Esophagus squamous epithelium (tissue), 5 donors: ENCODE measurements at regions not wholly inside any gene's neighbourhood (a gene's known extent, or its start where the extent isn't known, plus 50 kb on each side); places are given as distances from the start of the nearest gene placed in this dataset.

Source experiments
- DNase-seq: peaks from one replicate; lab custom pipeline; 2025; lab: John Stamatoyannopoulos, UW
- H3K27ac ChIP-seq, 4 donors: fragments of 200-600 bp; sonication (generic); one replicate each; pipeline ENCODE4 v1.5.1; 2016 to 2019; ENCODE audit warnings: mild to moderate bottlenecking in 1 of 4
- H3K27me3 ChIP-seq, 4 donors: fragments of 200-600 bp; sonication (generic); 1 replicate in 3 of 4; 2 replicates in 1 of 4; pipeline versions ENCODE4 v1.5.1 to v1.6.0; 2017 to 2021; ENCODE audit warnings: antibody characterized with exemption in 1 of 4
- H3K36me3 ChIP-seq, 3 donors: fragments of 200-600 bp; sonication (generic); one replicate each; pipeline ENCODE4 v1.5.1; 2016 to 2019
- H3K4me1 ChIP-seq, 3 donors: fragments of 200-600 bp; sonication (generic); one replicate each; pipeline ENCODE4 v1.5.1; 2017 to 2019
- H3K4me3 ChIP-seq, 4 donors: fragments of 200-600 bp; sonication (generic); 1 replicate in 3 of 4; 2 replicates in 1 of 4; pipeline ENCODE4 v1.5.1; 2016 to 2019; ENCODE audit warnings: mild to moderate bottlenecking in 2 of 4, moderate library complexity in 1 of 4
- H3K9me3 ChIP-seq, 3 donors: fragments of 200-600 bp; sonication (generic); one replicate each; pipeline ENCODE4 v1.5.1; 2016 to 2019
- CTCF ChIP-seq, 6 experiments: fragments of 450-650 bp in 4 of 6; fragments of 200-600 bp in 2 of 6; sonication (generic) in 2 of 6; IDR thresholded peaks; one replicate each; pipeline ENCODE4 v1.5.1; 2016 to 2019; ENCODE audit warnings: antibody characterized with exemption in 6 of 6, mild to moderate bottlenecking in 4 of 6, moderate library complexity in 4 of 6
- POLR2A ChIP-seq, 4 donors: fragments of 450-650 bp; IDR thresholded peaks; one replicate each; pipeline ENCODE4 v1.6.1; 2017; ENCODE audit warnings: antibody characterized with exemption in 4 of 4, mild to moderate bottlenecking in 4 of 4, moderate library complexity in 3 of 4
- WGBS, 2 donors: methylation state at CpG; one replicate each; pipeline ENCODE4 v1.1.5; 2018; 5-methylcytosine and 5-hydroxymethylcytosine counted together
- intact Hi-C: fragments of 100-400 bp; cut with DNase I; formaldehyde crosslinking; loops from one replicate; pipeline ENCODE4 v1.15.0; 2022
- donor health status: DM: yes; HTN: yes; CAD: no.

GRCh38 chr10:131646551-131647525, 254.0 kb upstream of the PPP2R2D start:
- 78 to 82% methylated on average over 12 to 16 of the region's 30 CpGs for WGBS, 2 donors
- no peak for TF ChIP-seq POLR2A (IDR thresholded peaks at IDR 0.05)
- TF ChIP-seq CTCF (IDR thresholded peaks at IDR 0.05), result no peak
- intact Hi-C loops, result no loop called here
- Histone ChIP-seq H3K4me3 (no peak overlapping the region), H3K27me3 (peaks cover 0 to 44% (median 0%) of the 10 kb centered on the region in 4 donors), H3K9me3 (no peaks in the 10 kb centered on the region), H3K27ac (no peak overlapping the region), H3K4me1 (no peaks in the 10 kb centered on the region), H3K36me3 (no peaks in the 10 kb centered on the region)
- no peak for DNase-seq

GRCh38 chr10:131647789-131648188, 253.0 kb upstream of the PPP2R2D start:
- Histone ChIP-seq H3K4me3 (no peak overlapping the region), H3K4me1 (no peaks in the 10 kb centered on the region), H3K9me3 (no peaks in the 10 kb centered on the region), H3K27ac (no peak overlapping the region), H3K27me3 (peaks cover 0 to 53% (median 0%) of the 10 kb centered on the region in 4 donors), H3K36me3 (no peaks in the 10 kb centered on the region)
- no peak for TF ChIP-seq CTCF (IDR thresholded peaks at IDR 0.05)
- no peak for TF ChIP-seq POLR2A (IDR thresholded peaks at IDR 0.05)
- intact Hi-C loops, result no loop called here
- 81 to 84% methylated on average over 7 to 11 of the region's 11 CpGs for WGBS, 2 donors
- no peak for DNase-seq

- intact Hi-C loops, result no loop called here
- no peaks in the 10 kb centered on the region for H3K9me3 ChIP-seq
- no peak overlapping the region for H3K4me3 ChIP-seq
- no peaks in the 10 kb centered on the region for H3K4me1 ChIP-seq
- TF ChIP-seq CTCF (IDR thresholded peaks at IDR 0.05), result no peak
- TF ChIP-seq POLR2A (IDR thresholded peaks at IDR 0.05), result no peak
- peaks cover 0 to 60% (median 0%) of the 10 kb centered on the region in 4 donors for H3K27me3 ChIP-seq
- WGBS, 2 donors, result 66 to 72% methylated on average over 6 to 8 of the region's 8 CpGs
- H3K27ac ChIP-seq, result no peak overlapping the region
- DNase-seq, result no peak
- H3K36me3 ChIP-seq, result no peaks in the 10 kb centered on the region
These were observed 252.3 kb upstream of the PPP2R2D start for GRCh38 chr10:131648386-131649020.

GRCh38 chr10:131649617-131650016, 251.2 kb upstream of the PPP2R2D start:
- DNase-seq, result no peak
- no peak for TF ChIP-seq POLR2A (IDR thresholded peaks at IDR 0.05)
- no peaks in the 10 kb centered on the region for H3K36me3 ChIP-seq
- no peak overlapping the region for H3K4me3 ChIP-seq
- no peak overlapping the region for H3K27ac ChIP-seq
- intact Hi-C loops, result no loop called here
- no peaks in the 10 kb centered on the region for H3K9me3 ChIP-seq
- H3K4me1 ChIP-seq, result peaks cover 0 to 2% (median 0%) of the 10 kb centered on the region in 3 donors
- 48 to 61% methylated on average over 6 of the region's 6 CpGs for WGBS, 2 donors
- peaks cover 0 to 63% (median 0%) of the 10 kb centered on the region in 4 donors for H3K27me3 ChIP-seq

GRCh38 chr10:131650169-131650705, 250.6 kb upstream of the PPP2R2D start:
- H3K4me1 ChIP-seq, result peaks cover 0 to 7% (median 0%) of the 10 kb centered on the region in 3 donors
- intact Hi-C loops, result no loop called here
- no peaks in the 10 kb centered on the region for H3K9me3 ChIP-seq
- DNase-seq, result no peak
- peaks cover 0 to 60% (median 0%) of the 10 kb centered on the region in 4 donors for H3K27me3 ChIP-seq
- H3K36me3 ChIP-seq, result no peaks in the 10 kb centered on the region
- WGBS, 2 donors, result 44 to 70% methylated on average over 5 of the region's 12 CpGs
- H3K4me3 ChIP-seq, result no peak overlapping the region
- TF ChIP-seq CTCF (IDR thresholded peaks at IDR 0.05) (no peak), POLR2A (IDR thresholded peaks at IDR 0.05) (no peak)
- no peak overlapping the region for H3K27ac ChIP-seq
